Loucy (cell line): ENCODE measurements at regions not wholly inside any gene's neighbourhood (a gene's known extent, or its start where the extent isn't known, plus 50 kb on each side); places are given as distances from the start of the nearest gene placed in this dataset.

Experiments
- H2AFZ ChIP-seq: fragments of 200-600 bp; sonication (generic); 2 replicates; pipeline ENCODE4 v1.6.0; 2016; ENCODE audit warnings: antibody characterized with exemption, mild to moderate bottlenecking, low read length, moderate library complexity
- H3F3A ChIP-seq: fragments of 200-600 bp; 2 replicates; pipeline ENCODE4 v1.6.0; 2016; ENCODE audit warnings: antibody characterized with exemption, low read depth, mild to moderate bottlenecking
- H3K27me3 ChIP-seq: fragments of 200-600 bp; sonication (generic); 2 replicates; pipeline ENCODE4 v1.6.1; 2014; ENCODE audit warnings: low read length, mild to moderate bottlenecking; ENCODE audit not compliant: insufficient read depth, poor library complexity, severe bottlenecking
- H3K36me3 ChIP-seq: fragments of 200-600 bp; sonication (generic); 2 replicates; pipeline ENCODE4 v1.6.1; 2016; ENCODE audit warnings: low read length; ENCODE audit not compliant: insufficient read depth
- H3K4me1 ChIP-seq: fragments of 200-600 bp; sonication (generic); 2 replicates; pipeline ENCODE4 v1.5.1; 2014; ENCODE audit warnings: low read length, mild to moderate bottlenecking; ENCODE audit not compliant: insufficient read depth, poor library complexity, severe bottlenecking
- H3K4me2 ChIP-seq: fragments of 200-600 bp; sonication (generic); 2 replicates; pipeline ENCODE4 v1.6.0; 2014; ENCODE audit warnings: antibody characterized with exemption, low read length, low read depth, mild to moderate bottlenecking; ENCODE audit not compliant: poor library complexity, severe bottlenecking
- H3K4me3 ChIP-seq: fragments of 200-600 bp; sonication (generic); 2 replicates; pipeline ENCODE4 v1.5.1; 2014; ENCODE audit warnings: low read length, mild to moderate bottlenecking, mixed read lengths; ENCODE audit not compliant: poor library complexity, severe bottlenecking
- H3K79me2 ChIP-seq: fragments of 200-600 bp; sonication (generic); 2 replicates; pipeline ENCODE4 v1.6.1; 2014; ENCODE audit warnings: low read length; ENCODE audit not compliant: insufficient read depth
- H3K9ac ChIP-seq: fragments of 200-600 bp; sonication (generic); 2 replicates; pipeline ENCODE4 v1.6.0; 2014; ENCODE audit warnings: mild to moderate bottlenecking, low read depth, low read length, moderate library complexity; ENCODE audit not compliant: poor library complexity, severe bottlenecking
- H3K9me2 ChIP-seq: fragments of 200-600 bp; sonication (generic); replicated peaks from 2 replicates; pipeline ENCODE4 v1.6.1; 2016; ENCODE audit warnings: low read depth, low read length, mixed read lengths
- H3K9me3 ChIP-seq: fragments of 200-600 bp; sonication (generic); 2 replicates; pipeline ENCODE4 v1.6.1; 2014; ENCODE audit warnings: mild to moderate bottlenecking, antibody characterized with exemption, low read length, low read depth; ENCODE audit not compliant: insufficient read depth
- H4K20me1 ChIP-seq: fragments of 200-600 bp; sonication (generic); 2 replicates; pipeline ENCODE4 v1.6.0; 2014; ENCODE audit warnings: antibody characterized with exemption, low read length, mild to moderate bottlenecking; ENCODE audit not compliant: insufficient read depth, poor library complexity, severe bottlenecking
- CTCF ChIP-seq: fragments of 200-600 bp; sonication (generic); conservative IDR thresholded peaks from 2 replicates; pipeline ENCODE4 v1.5.1; 2014; ENCODE audit warnings: mild to moderate bottlenecking, antibody characterized with exemption, low read length
- EZH2phosphoT487 ChIP-seq: fragments of 200-600 bp; IDR thresholded peaks from 2 replicates; pipeline ENCODE4 v1.6.1; 2018; ENCODE audit warnings: antibody characterized with exemption, mild to moderate bottlenecking, moderate library complexity, borderline replicate concordance

GRCh38 chr13:75042807-75043206, 439.2 kb downstream of the TBC1D4 start:
- no peaks in the 10 kb centered on the region for H4K20me1 ChIP-seq

GRCh38 chr13:75038393-75039113, 443.4 kb downstream of the TBC1D4 start:
- no peaks in the 10 kb centered on the region for H3K27me3 ChIP-seq
- peaks cover 2% of the 10 kb centered on the region; the same call in 1 of the 2 replicates for H3K9me3 ChIP-seq
- H3F3A ChIP-seq, result no peaks in the 10 kb centered on the region
- no peaks in the 10 kb centered on the region for H3K9me2 ChIP-seq
- no peaks in the 10 kb centered on the region for H3K36me3 ChIP-seq
- no peaks in the 10 kb centered on the region for H4K20me1 ChIP-seq
- no peak overlapping the region for H3K4me3 ChIP-seq
- TF ChIP-seq CTCF, result no peak
- no peak for TF ChIP-seq EZH2phosphoT487
- H2AFZ ChIP-seq, result no peak overlapping the region
- no peaks in the 10 kb centered on the region for H3K79me2 ChIP-seq
- no peak overlapping the region for H3K9ac ChIP-seq
- H3K4me2 ChIP-seq, result no peak overlapping the region
- H3K4me1 ChIP-seq, result no peaks in the 10 kb centered on the region

More at GRCh38 chr13:75042807-75043206, 439.2 kb downstream of the TBC1D4 start:
- TF ChIP-seq CTCF (no peak), EZH2phosphoT487 (no peak)
- Histone ChIP-seq H3K4me2 (no peak overlapping the region), H3K9ac (no peak overlapping the region), H3K4me1 (no peaks in the 10 kb centered on the region), H3K9me2 (no peaks in the 10 kb centered on the region), H2AFZ (no peak overlapping the region), H3K9me3 (no peaks in the 10 kb centered on the region), H3K4me3 (no peak overlapping the region), H3K27me3 (no peaks in the 10 kb centered on the region), H3F3A (no peaks in the 10 kb centered on the region), H3K36me3 (no peaks in the 10 kb centered on the region), H3K79me2 (no peaks in the 10 kb centered on the region)

- H3K27me3 ChIP-seq, result no peaks in the 10 kb centered on the region
- H3K9me3 ChIP-seq, result 0 out of 2 replicates have a peak, but pooled peaks cover 2% of the 10 kb centered on the region
- no peaks in the 10 kb centered on the region for H3K36me3 ChIP-seq
- H3K79me2 ChIP-seq, result no peaks in the 10 kb centered on the region
- no peaks in the 10 kb centered on the region for H3K9me2 ChIP-seq
- H3F3A ChIP-seq, result no peaks in the 10 kb centered on the region
- no peak overlapping the region for H3K9ac ChIP-seq
- TF ChIP-seq EZH2phosphoT487, result no peak
- TF ChIP-seq CTCF, result no peak
- no peak overlapping the region for H3K4me2 ChIP-seq
- no peak overlapping the region for H3K4me3 ChIP-seq
- no peaks in the 10 kb centered on the region for H3K4me1 ChIP-seq
- no peaks in the 10 kb centered on the region for H4K20me1 ChIP-seq
- H2AFZ ChIP-seq, result no peak overlapping the region
Observed at GRCh38 chr13:75025956-75026355, 456.0 kb downstream of the TBC1D4 start.
